NOMO-1 treated with DMSO at 0.1 percent for 48 hours (cell line): ENCODE measurements at regions not wholly inside any gene's neighbourhood (a gene's known extent, or its start where the extent isn't known, plus 50 kb on each side); places are given as distances from the start of the nearest gene placed in this dataset.

ENCODE experiments used
- DNase-seq: peaks from one replicate; lab custom pipeline; 2025; ENCODE audit not compliant: unreplicated experiment; lab: John Stamatoyannopoulos, UW

DNA sequence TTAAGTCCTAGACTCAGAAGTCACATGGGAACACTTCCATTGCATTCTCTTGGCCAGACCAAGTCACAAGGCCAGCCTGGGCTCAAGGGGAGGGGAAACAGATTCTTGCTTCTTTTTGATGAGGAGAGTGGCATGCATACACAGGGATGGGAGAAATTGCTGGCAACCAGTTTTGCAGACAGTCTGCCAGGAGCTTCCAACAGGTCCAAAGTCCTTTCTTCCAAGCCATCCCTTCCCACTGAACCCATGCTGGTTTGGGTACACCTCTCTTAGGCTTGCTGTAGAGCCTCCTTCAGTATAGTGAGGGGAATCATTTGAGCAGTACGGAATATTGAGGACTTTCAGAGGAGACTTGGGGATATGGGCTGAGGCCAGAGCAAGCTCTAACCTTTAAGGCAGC is 267.8 kb downstream of the BCOR start:
- DNase-seq, result no peak

- no peak for DNase-seq
Measured at GRCh38 chrX:39830414-39830813, 267.3 kb downstream of the BCOR start.

DNA sequence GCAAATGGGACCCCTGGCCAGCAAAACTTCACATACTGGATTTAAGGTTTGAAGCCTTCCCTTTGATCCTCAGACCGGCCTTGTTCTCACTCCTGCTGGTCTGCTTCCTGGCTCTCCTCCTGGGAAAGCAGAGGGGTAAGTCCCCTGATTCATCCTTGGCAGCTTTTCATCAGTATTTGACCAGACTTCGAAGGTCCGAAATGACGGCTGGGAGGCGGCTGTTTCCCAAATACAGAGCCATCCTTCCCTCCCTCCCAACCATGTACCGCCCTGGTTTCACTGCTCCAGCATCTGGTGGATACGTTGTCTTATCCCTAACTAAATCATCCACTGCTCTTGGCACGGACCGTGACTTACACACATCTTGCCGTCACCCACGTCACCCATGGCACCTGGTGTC is 265.5 kb downstream of the BCOR start:
- DNase-seq, result no peak

DNA sequence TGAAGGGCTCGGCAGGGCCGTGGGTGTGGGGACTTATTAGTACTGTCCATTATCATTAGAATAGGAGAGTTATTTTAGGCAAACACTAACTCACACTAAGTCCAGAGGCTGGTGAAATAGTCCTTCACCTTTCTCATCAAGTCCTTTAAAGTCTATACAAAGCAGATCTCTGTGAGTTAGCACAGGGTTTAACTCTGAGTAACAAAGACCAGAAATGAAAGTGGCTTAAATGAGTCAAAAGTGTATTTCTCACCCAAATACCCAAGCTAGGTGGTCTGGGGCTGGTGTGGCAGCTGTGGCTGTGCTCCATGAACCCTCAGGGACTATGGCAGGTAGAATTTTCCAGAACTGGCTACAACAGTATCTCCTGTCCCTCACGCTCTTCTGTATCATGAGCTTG is 263.2 kb downstream of the BCOR start:
- DNase-seq, result no peak

DNA sequence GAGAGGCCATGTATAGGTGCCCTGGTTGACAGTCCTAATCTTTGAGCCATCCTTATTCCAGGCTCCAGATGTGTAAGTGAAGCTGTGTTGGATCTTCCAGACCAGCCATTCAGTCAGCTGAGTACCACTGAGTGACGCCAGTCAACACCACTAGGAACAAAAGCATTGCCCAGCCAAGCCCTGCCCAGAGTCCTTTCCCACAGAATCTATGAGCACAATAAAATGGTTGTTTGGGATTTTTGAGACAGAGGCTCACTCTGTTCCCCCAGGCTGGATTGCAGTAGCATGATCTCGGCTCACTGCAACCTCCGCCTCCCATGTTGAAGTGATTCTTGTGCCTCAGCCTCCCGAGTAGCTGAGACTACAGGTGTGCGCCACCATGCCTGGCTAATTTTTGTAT is 262.5 kb downstream of the BCOR start:
- DNase-seq, result no peak

GRCh38 chrX:39835776-39836175 is 262.0 kb downstream of the BCOR start:
- DNase-seq, result no peak

GRCh38 chrX:39836802-39837420 is 260.8 kb downstream of the BCOR start:
- DNase-seq, result no peak

- DNase-seq, result no peak
Measured at GRCh38 chrX:39837688-39838087, 260.1 kb downstream of the BCOR start.

- no peak for DNase-seq
Measured at GRCh38 chrX:39839371-39839770, 258.4 kb downstream of the BCOR start.

- DNase-seq, result no peak
Measured at GRCh38 chrX:39840133-39840532, 257.6 kb downstream of the BCOR start.

GRCh38 chrX:39840581-39841093 is 257.1 kb downstream of the BCOR start:
- DNase-seq, result no peak

DNA sequence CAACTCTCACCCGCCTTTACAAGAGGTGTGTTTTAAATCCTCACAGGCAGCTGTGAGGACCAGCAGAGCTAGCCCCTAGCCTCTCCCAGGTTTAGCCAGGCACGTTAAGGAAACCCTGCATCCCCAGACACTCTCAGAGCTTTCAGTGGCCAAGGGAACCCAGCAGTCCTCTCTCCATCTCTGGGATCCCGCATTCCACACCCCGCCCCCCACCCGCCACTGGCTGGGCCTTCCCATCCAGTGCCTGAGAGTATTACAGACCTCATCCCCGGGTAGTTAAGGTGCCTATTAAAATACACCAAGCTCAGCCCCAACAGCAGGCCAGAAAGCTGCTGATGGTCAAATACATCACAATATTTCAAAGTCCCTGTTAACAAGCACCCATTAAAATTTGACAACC is 256.2 kb downstream of the BCOR start:
- no peak for DNase-seq

DNA sequence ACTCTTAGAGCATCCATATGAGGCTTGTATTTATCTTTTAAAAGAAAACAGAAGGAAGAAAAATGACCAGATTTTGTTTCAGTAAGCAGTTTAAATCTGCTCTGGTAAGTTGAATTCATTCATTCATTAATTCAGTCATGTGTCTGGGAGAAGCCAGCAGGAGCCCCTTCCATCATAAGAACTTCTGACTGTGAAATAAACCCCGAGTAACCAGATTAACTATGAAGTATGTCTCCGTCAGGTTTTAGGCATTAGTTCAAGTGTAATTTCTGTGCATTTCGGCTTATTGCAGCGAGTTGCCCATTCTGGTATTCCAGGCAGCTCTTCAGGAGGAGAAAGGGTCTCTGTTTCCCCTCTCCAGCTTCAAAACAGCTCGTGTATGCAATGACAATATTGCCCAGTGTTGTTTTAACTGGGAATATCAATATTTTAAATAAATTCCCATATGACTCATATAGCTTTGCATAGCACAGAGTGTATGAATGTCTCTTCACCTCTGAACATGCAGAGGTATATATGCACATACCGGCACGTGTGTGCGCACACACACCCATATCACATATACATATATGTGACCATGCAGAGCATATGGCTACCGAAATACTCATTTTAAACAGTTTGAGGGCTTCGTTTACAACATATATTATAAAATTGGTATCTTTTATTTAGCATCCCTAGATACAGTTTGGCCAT is 255.3 kb downstream of the BCOR start:
- DNase-seq, result no peak

DNA sequence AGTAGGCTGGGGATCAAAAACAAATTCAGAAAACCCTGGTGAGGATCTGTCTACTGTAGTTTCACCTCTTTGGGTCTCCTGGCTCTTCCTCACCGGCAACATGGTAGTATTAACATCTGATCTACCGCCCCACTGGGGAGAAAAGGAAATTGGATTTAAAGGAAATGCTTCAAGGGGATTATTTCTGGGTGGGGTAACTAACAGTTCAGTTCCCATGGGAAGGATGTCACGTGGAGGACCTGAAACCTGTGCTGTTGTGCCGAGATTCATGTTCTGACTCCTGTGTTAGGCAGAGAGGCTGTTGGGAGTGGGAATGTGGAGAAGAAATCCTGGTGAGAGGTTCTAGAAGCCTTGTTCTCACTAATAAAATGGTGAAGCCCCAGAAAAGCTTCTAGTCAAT is 254.4 kb downstream of the BCOR start:
- DNase-seq, result no peak

DNA sequence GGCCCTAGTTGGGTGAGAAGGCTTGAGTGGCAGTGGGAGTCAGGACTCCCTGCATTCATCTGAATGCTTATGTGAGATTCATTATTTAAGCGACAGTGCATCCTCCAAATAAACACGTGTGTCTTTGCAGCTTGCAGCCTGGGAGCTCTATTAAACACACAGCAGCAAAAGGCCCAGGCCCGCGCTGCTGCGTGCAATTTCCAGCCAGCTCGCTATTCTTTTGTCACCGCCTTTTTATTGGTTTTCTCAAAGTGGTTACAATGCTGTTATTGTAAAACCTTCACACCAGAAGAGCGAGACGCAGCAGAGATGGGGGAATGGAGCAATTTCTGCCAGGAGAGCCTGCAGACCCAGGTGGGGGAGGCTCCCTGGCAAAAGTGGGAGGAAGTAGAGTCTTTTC is 252.5 kb downstream of the BCOR start:
- no peak for DNase-seq

GRCh38 chrX:39846460-39846859 is 251.3 kb downstream of the BCOR start:
- no peak for DNase-seq

GRCh38 chrX:39848243-39848642 is 249.5 kb downstream of the BCOR start:
- DNase-seq, result no peak

GRCh38 chrX:39848900-39849299 is 248.9 kb downstream of the BCOR start:
- DNase-seq, result no peak

DNA sequence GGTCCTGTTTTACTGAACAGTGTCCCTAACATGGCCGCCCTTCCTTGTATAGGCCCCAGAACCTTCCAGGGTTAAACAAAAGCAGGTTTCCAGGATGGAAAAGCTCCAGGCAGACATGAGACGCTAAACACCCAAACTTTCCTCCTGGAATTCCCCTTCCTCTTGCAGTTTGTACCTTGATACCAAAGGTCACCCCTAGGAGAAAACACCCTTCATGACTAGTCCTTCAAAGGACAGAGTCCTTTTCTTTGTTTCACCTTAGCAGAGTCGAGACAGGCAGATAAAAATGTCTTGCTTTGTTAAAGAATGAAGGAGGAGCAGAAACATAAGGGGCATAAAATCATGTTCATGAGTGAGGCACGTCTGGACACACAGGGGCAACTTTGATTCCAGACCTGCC is 247.5 kb downstream of the BCOR start:
- DNase-seq, result no peak

DNA sequence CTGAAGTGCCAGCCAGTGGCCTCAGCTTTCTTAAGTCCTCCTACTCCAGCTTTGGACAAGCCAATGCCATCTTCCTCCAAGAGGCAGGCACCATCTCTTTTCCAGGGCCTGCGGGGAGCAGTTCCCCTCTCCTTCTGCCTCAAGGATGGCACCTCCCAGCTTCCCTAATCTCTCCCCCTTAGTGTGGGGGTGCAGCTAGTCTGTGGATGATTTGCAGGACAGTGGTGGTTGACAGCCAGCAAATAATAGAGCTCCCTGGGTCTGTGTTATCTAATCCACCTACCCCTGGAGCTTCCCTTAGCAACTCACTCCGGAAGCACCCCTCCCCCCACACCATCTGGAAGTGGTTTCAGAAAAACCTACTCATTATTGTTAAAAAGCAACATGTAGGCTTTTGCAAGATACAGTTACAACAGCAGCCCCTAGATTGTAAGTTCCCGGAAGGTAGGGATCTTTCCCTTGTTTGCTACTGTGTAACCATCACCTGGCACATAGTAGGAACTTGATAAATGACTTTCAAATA is 247.1 kb downstream of the BCOR start:
- DNase-seq, result peak; percentile 78

- DNase-seq, result no peak
Measured at GRCh38 chrX:39851745-39852455, 245.9 kb downstream of the BCOR start.

DNA sequence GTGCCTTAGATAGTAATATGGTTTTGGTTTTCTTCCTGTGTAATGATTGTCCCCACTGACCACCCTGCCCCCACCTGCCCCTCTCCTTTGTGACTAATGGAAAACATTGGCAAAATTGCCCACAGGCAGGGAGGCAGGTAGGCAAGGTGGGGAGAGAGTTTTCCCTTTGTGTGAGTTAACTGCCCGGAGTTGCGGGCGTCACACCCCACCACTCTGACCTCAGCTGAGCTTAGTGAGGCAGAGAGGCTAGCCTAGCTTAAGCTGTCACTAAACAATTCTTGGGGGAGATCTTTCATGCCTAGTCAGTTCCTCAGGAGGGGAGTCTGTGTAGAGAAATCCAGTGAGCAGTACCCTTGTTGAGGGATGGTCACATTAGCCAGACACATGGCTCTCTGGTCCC is 245.3 kb downstream of the BCOR start:
- DNase-seq, result no peak
